B cell (primary cell): ENCODE measurements at regions not wholly inside any gene's neighbourhood (a gene's known extent, or its start where the extent isn't known, plus 50 kb on each side); places are given as distances from the start of the nearest gene placed in this dataset.

ENCODE experiments used
- EZH2 ChIP-seq: IDR thresholded peaks from 2 replicates; pipeline ENCODE4 v1.6.1; 2012; ENCODE audit warnings: borderline replicate concordance, low read depth, mild to moderate bottlenecking, moderate library complexity, low read length; ENCODE audit not compliant: insufficient read depth, poor library complexity, severe bottlenecking
- TF ChIP-seq, protein P1 (sequence below): fragments of 200-600 bp; IDR thresholded peaks from one replicate; pipeline ENCODE4 v1.8.0; 2022; ENCODE audit warnings: antibody characterized with exemption, mild to moderate bottlenecking

DNA sequence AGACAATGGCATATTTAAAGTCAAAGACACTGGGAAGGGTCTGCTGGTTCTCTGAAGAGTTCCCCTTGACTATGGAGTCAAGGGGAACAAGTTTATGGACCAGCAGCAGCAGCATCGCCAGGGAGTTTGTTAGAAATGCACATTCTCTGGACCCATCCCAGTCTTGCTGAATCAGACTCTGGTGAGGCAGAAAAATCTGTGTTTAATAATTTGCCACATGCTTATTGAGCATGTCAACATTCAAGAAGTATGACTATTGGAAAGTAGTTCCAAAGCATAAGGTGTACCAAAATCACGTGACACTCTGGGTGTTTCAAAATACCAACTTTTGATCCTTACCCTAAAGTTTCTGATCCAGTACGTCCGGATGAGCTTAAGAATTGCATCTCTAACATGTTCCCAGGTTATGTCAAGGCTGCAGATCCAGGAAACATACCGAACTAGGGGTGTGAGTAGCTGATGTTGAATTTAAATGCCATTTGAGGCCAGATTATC lies 853.8 kb downstream of the TMEM182 start:
- TF ChIP-seq, protein P1, sequence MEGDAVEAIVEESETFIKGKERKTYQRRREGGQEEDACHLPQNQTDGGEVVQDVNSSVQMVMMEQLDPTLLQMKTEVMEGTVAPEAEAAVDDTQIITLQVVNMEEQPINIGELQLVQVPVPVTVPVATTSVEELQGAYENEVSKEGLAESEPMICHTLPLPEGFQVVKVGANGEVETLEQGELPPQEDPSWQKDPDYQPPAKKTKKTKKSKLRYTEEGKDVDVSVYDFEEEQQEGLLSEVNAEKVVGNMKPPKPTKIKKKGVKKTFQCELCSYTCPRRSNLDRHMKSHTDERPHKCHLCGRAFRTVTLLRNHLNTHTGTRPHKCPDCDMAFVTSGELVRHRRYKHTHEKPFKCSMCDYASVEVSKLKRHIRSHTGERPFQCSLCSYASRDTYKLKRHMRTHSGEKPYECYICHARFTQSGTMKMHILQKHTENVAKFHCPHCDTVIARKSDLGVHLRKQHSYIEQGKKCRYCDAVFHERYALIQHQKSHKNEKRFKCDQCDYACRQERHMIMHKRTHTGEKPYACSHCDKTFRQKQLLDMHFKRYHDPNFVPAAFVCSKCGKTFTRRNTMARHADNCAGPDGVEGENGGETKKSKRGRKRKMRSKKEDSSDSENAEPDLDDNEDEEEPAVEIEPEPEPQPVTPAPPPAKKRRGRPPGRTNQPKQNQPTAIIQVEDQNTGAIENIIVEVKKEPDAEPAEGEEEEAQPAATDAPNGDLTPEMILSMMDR: no peak
- TF ChIP-seq EZH2: no peak
